GM19455 (cell line): ENCODE measurements at regions not wholly inside any gene's neighbourhood (a gene's known extent, or its start where the extent isn't known, plus 50 kb on each side); places are given as distances from the start of the nearest gene placed in this dataset.

Experiments used
- ATAC-seq: cut with Tn5 transposase; IDR thresholded peaks from one replicate; pipeline ENCODE4 v1.9.1; 2021; ENCODE audit not compliant: unreplicated experiment

DNA sequence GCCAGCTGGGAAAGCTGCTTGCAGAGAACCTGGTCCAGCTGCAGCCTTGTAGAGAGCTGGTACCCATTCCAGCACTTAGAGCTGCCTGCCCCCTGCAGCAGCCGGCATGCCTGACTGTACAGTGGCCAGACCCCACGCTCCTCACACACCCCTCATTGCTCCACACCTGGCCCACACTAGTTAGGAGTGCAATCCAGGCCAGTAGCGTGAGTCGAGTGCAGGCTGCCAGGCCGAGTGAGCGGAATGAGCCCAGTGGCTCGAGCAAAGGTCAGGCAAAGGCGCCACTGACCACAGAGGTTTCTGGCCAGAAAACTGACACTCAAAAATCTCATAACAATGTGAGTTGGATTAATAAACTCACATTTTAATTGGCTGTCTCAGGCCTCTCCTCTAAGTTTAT is 921.7 kb upstream of the KCND2 start:
- ATAC-seq: no peak

- ATAC-seq: no peak
Measured at GRCh38 chr7:119374436-119374835, 898.5 kb upstream of the KCND2 start.

GRCh38 chr7:119377861-119378260 is 895.1 kb upstream of the KCND2 start:
- ATAC-seq: no peak

- no peak for ATAC-seq
Measured at GRCh38 chr7:119382726-119383125, 890.2 kb upstream of the KCND2 start.

GRCh38 chr7:119395024-119395423 is 878.0 kb upstream of the KCND2 start:
- ATAC-seq: no peak

DNA sequence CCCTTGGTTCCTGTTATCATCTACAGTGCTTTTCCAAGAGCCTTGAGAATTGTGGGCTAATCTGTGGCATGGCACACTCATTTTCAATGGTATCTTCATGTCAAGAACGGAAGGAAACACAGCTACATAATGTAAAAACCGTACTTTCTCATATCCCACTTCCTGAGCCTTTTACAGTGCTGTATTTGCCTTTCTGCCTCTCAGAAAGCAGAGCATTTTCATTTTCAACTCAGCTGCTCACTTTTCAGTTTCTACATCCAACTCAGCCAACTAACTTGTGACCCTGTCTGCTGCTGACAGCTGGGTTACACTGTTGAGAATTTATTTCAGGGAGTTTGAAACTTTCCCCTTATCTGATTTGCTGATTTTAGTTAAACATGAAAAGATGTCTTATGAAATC is 875.8 kb upstream of the KCND2 start:
- ATAC-seq: peak; percentile 91

- ATAC-seq: no peak
Measured at GRCh38 chr7:119408596-119408995, 864.4 kb upstream of the KCND2 start.

DNA sequence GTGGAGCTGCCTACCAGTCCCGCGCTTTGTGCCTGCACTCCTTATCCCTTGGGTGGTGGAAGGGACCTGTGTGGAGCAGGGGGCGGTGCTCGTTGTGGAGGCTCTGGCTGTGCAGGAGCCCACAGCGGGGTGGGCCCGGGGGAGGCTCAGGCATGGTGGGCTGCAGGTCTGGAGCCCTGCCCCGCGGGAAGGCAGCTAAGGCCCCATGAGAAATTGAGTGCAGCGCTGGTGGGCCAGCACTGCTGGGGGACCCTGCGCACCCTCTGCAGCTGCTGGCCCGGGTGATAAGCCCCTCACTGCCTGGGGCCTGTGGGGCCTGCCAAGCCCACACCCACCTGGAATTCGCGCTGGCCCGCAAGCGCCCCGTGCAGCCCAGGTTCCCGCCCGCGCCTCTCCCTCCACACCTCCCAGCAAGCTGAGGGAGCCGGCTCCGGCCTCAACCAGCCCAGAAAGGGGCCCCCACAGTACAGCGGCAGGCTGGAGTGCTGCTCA is 859.6 kb upstream of the KCND2 start:
- no peak for ATAC-seq

GRCh38 chr7:119415682-119416081 is 857.3 kb upstream of the KCND2 start:
- no peak for ATAC-seq

DNA sequence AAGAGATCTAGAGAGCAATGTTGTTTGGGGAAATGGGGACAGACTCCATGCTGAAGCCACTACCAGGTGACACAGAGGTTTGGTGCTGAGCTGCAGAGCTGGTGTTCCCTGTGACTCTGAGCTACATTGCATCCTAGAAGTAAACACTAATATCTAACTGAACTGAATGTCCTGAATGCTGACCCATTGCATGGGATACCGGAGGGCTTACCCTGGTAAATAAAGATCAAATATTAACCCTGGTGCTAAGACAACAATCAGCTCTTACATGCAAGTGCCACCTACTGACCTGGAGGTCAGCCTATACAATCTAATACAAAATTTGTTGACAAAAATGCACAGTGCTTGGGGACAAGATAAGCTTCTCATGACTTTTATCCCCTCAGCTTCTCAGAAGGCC is 851.3 kb upstream of the KCND2 start:
- ATAC-seq: no peak

- no peak for ATAC-seq
Measured at GRCh38 chr7:119436882-119437281, 836.1 kb upstream of the KCND2 start.

DNA sequence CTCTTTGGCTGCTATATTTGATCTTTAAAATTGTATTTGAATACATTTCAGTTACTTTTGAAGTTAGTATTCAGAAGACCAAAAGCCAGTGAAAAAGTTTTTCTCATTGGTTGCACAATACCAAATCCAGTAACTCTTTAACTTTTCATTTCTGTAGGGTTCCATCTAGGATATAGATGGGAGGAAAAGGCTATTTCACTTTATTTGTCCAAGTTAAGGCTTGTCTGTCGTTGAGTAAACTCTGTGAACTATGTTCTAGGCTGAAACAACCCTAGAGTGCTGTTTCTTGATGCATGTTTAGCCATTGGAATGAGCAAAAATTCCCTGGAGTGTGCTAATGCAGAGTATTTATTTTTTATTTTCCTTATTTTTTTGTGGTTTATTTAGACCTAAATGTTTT is 834.7 kb upstream of the KCND2 start:
- ATAC-seq: no peak

DNA sequence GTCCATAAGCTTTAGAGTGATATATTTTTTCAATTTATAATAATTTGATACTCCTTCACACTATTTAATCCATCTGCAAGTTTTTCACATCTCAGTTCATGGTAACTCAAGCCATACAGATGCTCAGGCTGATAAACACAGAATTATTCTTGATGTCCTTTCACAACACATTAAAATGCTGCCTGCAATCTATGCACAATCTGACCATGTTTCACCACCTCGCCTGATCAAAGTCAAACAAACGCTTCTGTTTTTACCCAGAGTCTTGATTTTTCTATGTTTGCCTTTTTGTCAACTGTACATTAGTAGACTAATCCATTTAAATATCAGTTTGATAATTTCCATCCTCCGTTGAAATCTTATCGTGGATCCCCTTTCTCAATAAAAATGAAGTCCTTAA is 833.8 kb upstream of the KCND2 start:
- ATAC-seq: no peak

- ATAC-seq: no peak
Measured at GRCh38 chr7:119452401-119452800, 820.6 kb upstream of the KCND2 start.

DNA sequence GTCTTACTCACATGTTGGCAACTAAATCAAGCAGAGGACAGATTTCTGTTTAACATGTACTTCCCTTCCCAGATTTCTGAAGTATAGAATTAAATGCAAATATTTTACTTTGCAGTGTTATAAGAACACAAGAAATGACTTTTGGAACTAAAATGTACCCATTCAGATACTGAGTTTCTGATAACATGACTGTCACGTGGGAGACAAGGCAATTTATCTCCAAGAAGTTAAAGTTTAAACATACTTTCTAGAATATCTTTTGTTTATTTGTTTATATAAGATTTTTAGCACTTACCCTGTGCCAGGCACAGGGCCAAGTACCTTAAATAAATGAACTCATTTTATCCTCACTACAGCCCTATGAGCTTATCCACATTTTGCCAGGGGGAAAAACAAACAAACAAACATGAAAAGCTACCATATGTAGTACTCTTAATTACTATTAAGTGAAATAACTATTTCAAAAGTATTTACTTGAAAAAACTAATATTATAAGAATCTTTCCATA is 807.1 kb upstream of the KCND2 start:
- no peak for ATAC-seq

- no peak for ATAC-seq
Measured at GRCh38 chr7:119472408-119473038, 800.5 kb upstream of the KCND2 start.

- peak; percentile 80 for ATAC-seq
Measured at GRCh38 chr7:119482209-119482608, 790.8 kb upstream of the KCND2 start.

GRCh38 chr7:119482671-119483070 is 790.3 kb upstream of the KCND2 start:
- ATAC-seq: no peak

- no peak for ATAC-seq
Measured at GRCh38 chr7:119483364-119483763, 789.6 kb upstream of the KCND2 start.

DNA sequence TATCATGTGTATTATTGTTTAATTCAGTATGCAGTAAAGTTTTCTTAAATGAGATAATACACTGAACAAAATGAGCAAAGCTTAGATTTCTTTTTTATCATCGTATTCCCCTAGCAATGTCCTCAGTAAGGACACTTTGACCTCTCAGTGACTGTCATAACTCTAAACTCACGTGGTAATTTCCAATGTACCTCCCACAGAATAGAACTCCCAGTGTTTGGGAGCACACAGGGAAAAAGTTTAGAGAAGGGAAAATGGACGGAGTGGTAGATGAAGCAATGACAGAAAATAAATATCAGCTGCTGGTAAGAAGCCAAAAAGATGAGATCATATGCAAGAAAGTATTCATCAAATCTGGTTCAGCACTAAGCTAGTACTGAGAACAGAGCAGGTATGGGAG is 758.6 kb upstream of the KCND2 start:
- ATAC-seq: no peak

GRCh38 chr7:119515214-119515613 is 757.8 kb upstream of the KCND2 start:
- ATAC-seq: no peak

GRCh38 chr7:119515962-119516361 is 757.0 kb upstream of the KCND2 start:
- no peak for ATAC-seq

- no peak for ATAC-seq
Measured at GRCh38 chr7:119522263-119522662, 750.7 kb upstream of the KCND2 start.
